ENCODE measurements at regions not wholly inside any gene's neighbourhood (a gene's known extent, or its start where the extent isn't known, plus 50 kb on each side); places are given as distances from the start of the nearest gene placed in this dataset.

DNA sequence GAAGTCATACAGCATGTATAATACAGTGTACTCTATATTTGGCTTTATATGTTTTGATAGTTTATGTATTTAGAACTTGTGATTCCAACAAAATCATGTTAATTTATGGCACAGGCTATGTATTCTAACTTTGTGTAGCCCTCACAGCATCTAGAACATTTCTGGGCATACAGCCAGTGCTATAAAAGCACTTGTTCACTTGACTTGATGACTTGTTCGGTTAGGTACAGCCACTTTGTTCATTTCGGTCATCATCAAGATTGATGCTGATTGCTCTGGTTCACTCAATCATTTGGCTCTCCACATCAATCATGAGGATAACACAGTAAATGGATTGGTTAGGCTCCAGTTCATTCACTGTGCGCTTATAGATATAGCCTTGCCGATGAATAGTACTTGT, 97.6 kb upstream of the IRS4 start:
- DNase-seq (ENCODE audit: insufficient read length, low spot score) (no peak), FAIRE-seq (no peak)
- no peak for TF ChIP-seq POLR2A (IDR thresholded peaks at IDR 0.05; ENCODE audit: low read depth, low read length)

DNA sequence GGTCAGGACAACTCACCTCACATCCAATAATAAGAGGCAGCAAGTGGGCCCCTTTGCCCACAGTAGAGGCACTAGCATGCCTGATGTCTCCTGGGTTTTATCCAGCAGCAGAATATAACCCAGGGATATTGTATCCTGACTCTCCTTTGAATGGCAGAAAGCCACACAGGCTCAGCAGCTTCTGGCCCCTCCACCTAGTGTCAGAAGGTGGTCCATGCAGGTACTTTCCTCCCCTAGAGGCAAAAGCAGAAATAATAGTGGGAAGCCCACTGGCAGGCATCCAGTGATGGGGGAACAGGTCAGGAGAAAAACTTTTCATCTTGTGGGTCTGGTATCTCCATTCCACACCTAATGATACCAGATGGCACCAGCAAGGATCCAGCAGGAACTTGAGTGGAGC, 75.5 kb upstream of the IRS4 start:
- FAIRE-seq (no peak), DNase-seq (ENCODE audit: insufficient read length, low spot score) (no peak)
- no peak for TF ChIP-seq POLR2A (IDR thresholded peaks at IDR 0.05; ENCODE audit: low read depth, low read length)

DNA sequence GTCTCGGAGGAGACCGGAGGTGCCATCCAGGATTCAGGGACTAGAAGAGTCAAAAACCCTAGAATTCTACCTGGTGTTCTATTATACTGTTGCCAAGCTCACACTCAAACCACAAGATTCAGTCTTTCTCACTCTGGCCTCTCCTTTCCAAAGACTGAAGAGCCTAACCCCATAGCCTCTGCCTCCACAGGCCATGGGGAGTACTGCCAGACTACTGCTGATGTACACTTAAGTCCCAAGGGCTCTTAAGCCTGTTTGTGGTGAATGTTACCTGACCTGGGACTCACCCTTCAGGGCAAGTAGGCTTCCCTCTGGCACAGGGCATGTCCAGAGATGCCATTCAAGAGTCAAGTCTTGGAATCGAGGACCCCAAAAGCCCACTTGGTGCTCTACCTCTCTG, 58.9 kb upstream of the IRS4 start:
- TF ChIP-seq POLR2A (IDR thresholded peaks at IDR 0.05; ENCODE audit: low read depth, low read length) = no peak
- no peak for FAIRE-seq

More for the DNA sequence above, 58.9 kb upstream of the IRS4 start:
- DNase-seq (ENCODE audit: insufficient read length, low spot score) = no peak

Measured in H54 (cell line).